Hepatocyte (in vitro differentiated cells): ENCODE measurements at regions not wholly inside any gene's neighbourhood (a gene's known extent, or its start where the extent isn't known, plus 50 kb on each side); places are given as distances from the start of the nearest gene placed in this dataset.

Source experiments
- CTCF ChIP-seq: fragments of 200-600 bp; sonication (generic); IDR thresholded peaks from 2 replicates; pipeline ENCODE4 v1.5.1; 2016; ENCODE audit warnings: antibody characterized with exemption, mild to moderate bottlenecking; ENCODE audit not compliant: poor library complexity
- EZH2 ChIP-seq: fragments of 200-600 bp; sonication (generic); IDR thresholded peaks from 2 replicates; pipeline ENCODE4 v1.6.1; 2016; ENCODE audit warnings: antibody characterized with exemption, mild to moderate bottlenecking, borderline replicate concordance
- EZH2phosphoT487 ChIP-seq: fragments of 200-600 bp; sonication (generic); IDR thresholded peaks from one replicate; pipeline ENCODE4 v1.6.1; 2018; ENCODE audit warnings: antibody characterized with exemption, mild to moderate bottlenecking, low read depth, moderate library complexity; ENCODE audit not compliant: unreplicated experiment, severe bottlenecking

- TF ChIP-seq CTCF (no peak), EZH2 (no peak), EZH2phosphoT487 (no peak)
Measured at GRCh38 chr9:82127465-82127864, 138.9 kb downstream of the SPATA31D1 start.
